ENCODE measurements at regions not wholly inside any gene's neighbourhood (a gene's known extent, or its start where the extent isn't known, plus 50 kb on each side); places are given as distances from the start of the nearest gene placed in this dataset.

DNA sequence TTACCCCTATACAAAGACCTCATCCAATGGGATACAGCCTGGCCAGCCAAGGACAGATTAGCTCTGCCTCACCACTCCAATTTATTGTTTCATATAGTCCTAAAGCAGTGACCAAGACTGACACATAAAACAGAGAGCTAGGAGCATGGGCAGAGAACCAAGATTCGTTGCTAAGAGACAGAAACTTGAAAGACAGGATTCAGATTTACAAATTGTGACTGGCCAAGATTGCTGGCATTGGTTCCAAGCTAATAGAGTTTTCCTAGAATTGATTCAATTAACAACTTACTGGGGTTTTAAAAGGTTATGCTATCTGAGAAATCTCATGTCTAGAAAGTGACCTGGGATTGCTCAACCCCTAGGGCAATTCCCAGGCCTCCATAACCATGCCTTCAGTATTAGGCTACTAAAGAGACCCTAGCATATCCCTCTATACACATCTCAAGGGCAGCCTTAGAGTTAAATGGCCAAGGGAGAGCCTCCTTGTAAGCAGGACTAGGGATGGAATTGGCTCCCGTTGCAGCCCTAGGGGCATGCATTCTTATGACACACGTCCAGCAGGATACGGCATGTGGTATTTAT, 75.6 kb downstream of the ICOS start:
- no peak for TF ChIP-seq EZH2 (IDR thresholded peaks at IDR 0.05; ENCODE audit: low read length, missing control alignments)
- TF ChIP-seq, protein P1, sequence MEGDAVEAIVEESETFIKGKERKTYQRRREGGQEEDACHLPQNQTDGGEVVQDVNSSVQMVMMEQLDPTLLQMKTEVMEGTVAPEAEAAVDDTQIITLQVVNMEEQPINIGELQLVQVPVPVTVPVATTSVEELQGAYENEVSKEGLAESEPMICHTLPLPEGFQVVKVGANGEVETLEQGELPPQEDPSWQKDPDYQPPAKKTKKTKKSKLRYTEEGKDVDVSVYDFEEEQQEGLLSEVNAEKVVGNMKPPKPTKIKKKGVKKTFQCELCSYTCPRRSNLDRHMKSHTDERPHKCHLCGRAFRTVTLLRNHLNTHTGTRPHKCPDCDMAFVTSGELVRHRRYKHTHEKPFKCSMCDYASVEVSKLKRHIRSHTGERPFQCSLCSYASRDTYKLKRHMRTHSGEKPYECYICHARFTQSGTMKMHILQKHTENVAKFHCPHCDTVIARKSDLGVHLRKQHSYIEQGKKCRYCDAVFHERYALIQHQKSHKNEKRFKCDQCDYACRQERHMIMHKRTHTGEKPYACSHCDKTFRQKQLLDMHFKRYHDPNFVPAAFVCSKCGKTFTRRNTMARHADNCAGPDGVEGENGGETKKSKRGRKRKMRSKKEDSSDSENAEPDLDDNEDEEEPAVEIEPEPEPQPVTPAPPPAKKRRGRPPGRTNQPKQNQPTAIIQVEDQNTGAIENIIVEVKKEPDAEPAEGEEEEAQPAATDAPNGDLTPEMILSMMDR (conservative IDR thresholded peaks at IDR 0.05 in 1 of 2, IDR thresholded peaks at IDR 0.05 in 1 of 2; ENCODE audit: low read depth in 1 of 2, low read length in 2 of 2) = no peak
- H3K4me3 ChIP-seq (replicated peaks in 1 of 4; ENCODE audit: control extremely low read depth in 1 of 4, insufficient read depth in 1 of 4, low read depth in 3 of 4, low read length in 4 of 4) = no peak overlapping the region
- no peaks in the 10 kb centered on the region for H3K9me3 ChIP-seq (ENCODE audit: control insufficient read depth, insufficient read depth, low read depth, low read length)
- no peak overlapping the region for H2AFZ ChIP-seq (ENCODE audit: low read length)
- no peaks in the 10 kb centered on the region for H3K36me3 ChIP-seq (ENCODE audit: control insufficient read depth, insufficient read depth, low read length)
- H3K27me3 ChIP-seq (ENCODE audit: control insufficient read depth, insufficient read depth, low read length) = no peaks in the 10 kb centered on the region
- no peak overlapping the region for H3K4me2 ChIP-seq (ENCODE audit: extremely low read depth, insufficient read depth, low read length)
- no peak overlapping the region for H3K9ac ChIP-seq (ENCODE audit: insufficient read depth, low read length)
- no peaks in the 10 kb centered on the region for H4K20me1 ChIP-seq (ENCODE audit: control insufficient read depth, extremely low read depth, insufficient read depth, low read length)
- DNase-seq (ENCODE audit: low read depth in 2 of 2) = no peak
- H3K4me1 ChIP-seq (ENCODE audit: control insufficient read depth, extremely low read depth, insufficient read depth, low read length) = no peaks in the 10 kb centered on the region
- H3K79me2 ChIP-seq (ENCODE audit: control insufficient read depth, insufficient read depth, low read length) = no peaks in the 10 kb centered on the region
- H3K27ac ChIP-seq (ENCODE audit: insufficient read depth, low read length) = no peak overlapping the region

DNA sequence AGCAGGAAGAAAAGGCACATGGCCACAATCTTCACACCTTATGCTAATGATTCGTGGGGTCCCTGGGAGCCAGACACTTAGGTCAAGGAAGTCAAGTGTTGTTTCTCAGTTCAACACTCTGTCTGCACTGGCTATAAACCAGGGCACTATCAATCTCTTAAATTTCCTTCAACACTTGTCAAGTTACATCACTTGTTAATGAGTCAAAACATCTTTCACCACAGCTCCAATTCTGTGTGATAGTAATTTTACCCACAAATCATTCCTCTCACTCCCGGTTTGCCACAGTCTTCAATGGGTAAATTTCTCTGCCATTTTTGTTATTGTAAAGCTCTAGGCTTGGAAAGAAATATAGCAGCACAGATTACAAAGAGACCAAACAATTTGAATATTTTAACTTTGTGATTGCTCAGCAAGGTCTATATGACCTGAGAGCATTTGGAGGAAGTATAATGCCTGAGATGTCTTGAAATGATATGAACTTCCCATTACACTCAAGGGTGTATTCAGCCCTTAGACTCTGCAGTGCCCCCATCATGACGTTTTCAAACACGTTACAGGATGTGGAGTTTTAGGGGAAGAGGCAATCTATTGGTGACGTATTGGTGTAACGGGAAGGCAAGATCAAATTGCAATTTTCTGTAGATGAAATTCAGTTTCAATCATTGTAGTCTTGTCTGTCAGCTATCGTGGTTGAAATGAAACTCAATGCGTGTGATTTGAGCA, 78.7 kb downstream of the ICOS start:
- H3K4me2 ChIP-seq (ENCODE audit: extremely low read depth, insufficient read depth, low read length) = no peak overlapping the region
- no peaks in the 10 kb centered on the region for H3K9me3 ChIP-seq (ENCODE audit: control insufficient read depth, insufficient read depth, low read depth, low read length)
- H3K27me3 ChIP-seq (ENCODE audit: control insufficient read depth, insufficient read depth, low read length) = no peaks in the 10 kb centered on the region
- H3K4me3 ChIP-seq (replicated peaks in 1 of 4; ENCODE audit: control extremely low read depth in 1 of 4, insufficient read depth in 1 of 4, low read depth in 3 of 4, low read length in 4 of 4) = no peak overlapping the region
- no peak for DNase-seq (ENCODE audit: low read depth in 2 of 2)
- no peaks in the 10 kb centered on the region for H3K4me1 ChIP-seq (ENCODE audit: control insufficient read depth, extremely low read depth, insufficient read depth, low read length)
- no peak for TF ChIP-seq EZH2 (IDR thresholded peaks at IDR 0.05; ENCODE audit: low read length, missing control alignments)
- TF ChIP-seq, protein P1 (conservative IDR thresholded peaks at IDR 0.05 in 1 of 2, IDR thresholded peaks at IDR 0.05 in 1 of 2; ENCODE audit: low read depth in 1 of 2, low read length in 2 of 2) = no peak
- no peak overlapping the region for H3K27ac ChIP-seq (ENCODE audit: insufficient read depth, low read length)
- no peaks in the 10 kb centered on the region for H3K79me2 ChIP-seq (ENCODE audit: control insufficient read depth, insufficient read depth, low read length)
- H3K9ac ChIP-seq (ENCODE audit: insufficient read depth, low read length) = no peak overlapping the region
- no peaks in the 10 kb centered on the region for H3K36me3 ChIP-seq (ENCODE audit: control insufficient read depth, insufficient read depth, low read length)
- no peak overlapping the region for H2AFZ ChIP-seq (ENCODE audit: low read length)
- no peaks in the 10 kb centered on the region for H4K20me1 ChIP-seq (ENCODE audit: control insufficient read depth, extremely low read depth, insufficient read depth, low read length)

DNA sequence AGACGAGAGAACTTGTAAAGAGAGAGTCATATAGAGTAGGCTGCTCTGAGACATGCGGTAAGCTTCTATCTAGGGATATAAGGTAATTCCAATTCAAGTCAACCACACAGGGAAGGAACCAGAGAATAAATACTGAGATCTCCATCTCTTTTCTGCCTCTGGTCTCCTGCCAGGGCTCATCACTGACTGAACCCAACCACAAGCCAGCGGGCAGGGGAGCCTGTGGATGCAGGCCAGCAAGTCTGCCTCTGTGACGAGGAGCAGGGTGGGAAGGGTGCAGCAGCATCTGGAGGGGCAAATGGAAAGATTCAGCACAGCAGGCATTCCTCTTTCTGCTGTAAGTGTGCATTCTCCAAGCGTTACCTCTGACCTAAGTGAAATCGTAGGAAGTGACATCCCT, 82.2 kb downstream of the ICOS start:
- H3K79me2 ChIP-seq (ENCODE audit: control insufficient read depth, insufficient read depth, low read length) = no peaks in the 10 kb centered on the region
- H3K36me3 ChIP-seq (ENCODE audit: control insufficient read depth, insufficient read depth, low read length) = no peaks in the 10 kb centered on the region
- H2AFZ ChIP-seq (ENCODE audit: low read length) = no peak overlapping the region
- H3K4me2 ChIP-seq (ENCODE audit: extremely low read depth, insufficient read depth, low read length) = no peak overlapping the region
- H3K4me3 ChIP-seq (replicated peaks in 1 of 4; ENCODE audit: control extremely low read depth in 1 of 4, insufficient read depth in 1 of 4, low read depth in 3 of 4, low read length in 4 of 4) = no peak overlapping the region
- TF ChIP-seq, protein P1 (conservative IDR thresholded peaks at IDR 0.05 in 1 of 2, IDR thresholded peaks at IDR 0.05 in 1 of 2; ENCODE audit: low read depth in 1 of 2, low read length in 2 of 2) = no peak
- TF ChIP-seq EZH2 (IDR thresholded peaks at IDR 0.05; ENCODE audit: low read length, missing control alignments) = no peak
- no peak overlapping the region for H3K9ac ChIP-seq (ENCODE audit: insufficient read depth, low read length)
- H3K9me3 ChIP-seq (ENCODE audit: control insufficient read depth, insufficient read depth, low read depth, low read length) = no peaks in the 10 kb centered on the region
- no peaks in the 10 kb centered on the region for H4K20me1 ChIP-seq (ENCODE audit: control insufficient read depth, extremely low read depth, insufficient read depth, low read length)
- H3K27ac ChIP-seq (ENCODE audit: insufficient read depth, low read length) = no peak overlapping the region
- no peak for DNase-seq (ENCODE audit: low read depth in 2 of 2)
- H3K27me3 ChIP-seq (ENCODE audit: control insufficient read depth, insufficient read depth, low read length) = no peaks in the 10 kb centered on the region
- no peaks in the 10 kb centered on the region for H3K4me1 ChIP-seq (ENCODE audit: control insufficient read depth, extremely low read depth, insufficient read depth, low read length)
